Liver (tissue), 8 donors: ENCODE measurements at regions not wholly inside any gene's neighbourhood (a gene's known extent, or its start where the extent isn't known, plus 50 kb on each side); places are given as distances from the start of the nearest gene placed in this dataset.

Experiments used
- DNase-seq: peaks from one replicate; pipeline ENCODE4 v3.0.0-alpha.2; 2017; ENCODE audit warnings: low spot score
- H3K27ac ChIP-seq, 2 donors: one replicate each; pipeline ENCODE4 v1.7.0; 2013; ENCODE audit warnings: inconsistent platforms in 2 of 2, low read length in 2 of 2, control low read depth in 1 of 2, low read depth in 1 of 2, mild to moderate bottlenecking in 1 of 2
- H3K27me3 ChIP-seq, 4 donors: one replicate each; pipeline versions ENCODE4 v1.6.1 to v1.7.0; 2013; ENCODE audit warnings: low read length in 3 of 4, inconsistent platforms in 1 of 4, mild to moderate bottlenecking in 1 of 4, moderate library complexity in 1 of 4; ENCODE audit not compliant: control insufficient read depth in 4 of 4, insufficient read depth in 4 of 4
- H3K36me3 ChIP-seq, 4 donors: one replicate each; pipeline versions ENCODE4 v1.6.1 to v1.7.0; 2013; ENCODE audit warnings: low read length in 3 of 4, mild to moderate bottlenecking in 3 of 4, low read depth in 1 of 4, moderate library complexity in 1 of 4; ENCODE audit not compliant: control insufficient read depth in 4 of 4, insufficient read depth in 3 of 4
- H3K4me1 ChIP-seq, 4 donors: one replicate each; pipeline versions ENCODE4 v1.6.1 to v1.7.0; 2013; ENCODE audit warnings: low read length in 3 of 4, mild to moderate bottlenecking in 3 of 4, moderate library complexity in 1 of 4; ENCODE audit not compliant: control insufficient read depth in 4 of 4, insufficient read depth in 4 of 4
- H3K4me3 ChIP-seq, 3 donors: one replicate each; pipeline versions ENCODE4 v1.6.1 to v1.7.0; 2013; ENCODE audit warnings: low read length in 3 of 3, control low read depth in 1 of 3, low read depth in 1 of 3, mild to moderate bottlenecking in 1 of 3
- H3K9ac ChIP-seq, 2 donors: one replicate each; pipeline ENCODE4 v1.7.0; 2013; ENCODE audit warnings: low read length in 2 of 2, mild to moderate bottlenecking in 2 of 2, moderate library complexity in 2 of 2, control low read depth in 1 of 2, low read depth in 1 of 2
- H3K9me3 ChIP-seq, 4 donors: one replicate each; pipeline versions ENCODE4 v1.6.1 to v1.7.0; 2013; ENCODE audit warnings: low read length in 3 of 4; ENCODE audit not compliant: control insufficient read depth in 4 of 4
- EGR1 ChIP-seq, 2 donors: IDR thresholded peaks; 2 replicates each; pipeline ENCODE4 v1.6.1; 2016 to 2018; ENCODE audit warnings: antibody characterized with exemption in 2 of 2, low read depth in 2 of 2
- FOXA1 ChIP-seq: IDR thresholded peaks from 2 replicates; pipeline ENCODE4 v1.6.1; 2016; ENCODE audit warnings: antibody characterized with exemption
- FOXA2 ChIP-seq: IDR thresholded peaks from 2 replicates; pipeline ENCODE4 v1.6.1; 2016; ENCODE audit warnings: antibody characterized with exemption
- GABPA ChIP-seq, 2 donors: IDR thresholded peaks in 1 of 2; conservative IDR thresholded peaks in 1 of 2; 2 replicates each; pipeline ENCODE4 v1.6.1; 2016; ENCODE audit warnings: antibody characterized with exemption in 2 of 2, mild to moderate bottlenecking in 1 of 2, moderate library complexity in 1 of 2
- HNF4A ChIP-seq, 2 donors: conservative IDR thresholded peaks; 2 replicates each; pipeline ENCODE4 v1.6.1; 2016; ENCODE audit warnings: antibody characterized with exemption in 2 of 2, mild to moderate bottlenecking in 2 of 2
- HNF4G ChIP-seq: IDR thresholded peaks from 2 replicates; pipeline ENCODE4 v1.6.1; 2016; ENCODE audit warnings: antibody characterized with exemption
- JUND ChIP-seq, 2 donors: IDR thresholded peaks; 2 replicates each; pipeline ENCODE4 v1.6.1; 2016; ENCODE audit warnings: antibody characterized with exemption in 2 of 2
- NR2F2 ChIP-seq: IDR thresholded peaks from 2 replicates; pipeline ENCODE4 v1.6.1; 2016; ENCODE audit warnings: antibody characterized with exemption
- RAD21 ChIP-seq, 2 donors: IDR thresholded peaks; 2 replicates each; pipeline ENCODE4 v1.6.1; 2016; ENCODE audit warnings: antibody characterized with exemption in 2 of 2, mild to moderate bottlenecking in 2 of 2
- RXRA ChIP-seq, 2 donors: IDR thresholded peaks; 2 replicates each; pipeline ENCODE4 v1.6.1; 2017 to 2018; ENCODE audit warnings: antibody characterized with exemption in 2 of 2, mild to moderate bottlenecking in 1 of 2
- SP1 ChIP-seq: IDR thresholded peaks from 2 replicates; pipeline ENCODE4 v1.6.1; 2018; ENCODE audit warnings: antibody characterized with exemption, mild to moderate bottlenecking
- TAF1 ChIP-seq: conservative IDR thresholded peaks from 2 replicates; pipeline ENCODE4 v1.6.1; 2016; ENCODE audit warnings: antibody characterized with exemption, mild to moderate bottlenecking
- YY1 ChIP-seq: IDR thresholded peaks from 2 replicates; pipeline ENCODE4 v1.6.1; 2016; ENCODE audit warnings: antibody characterized with exemption, mild to moderate bottlenecking
- whole genome bisulfite sequencing: extraction: QIAGEN DNeasy Blood & Tissue Kit; methylation state at CpG from one replicate; pipeline ENCODE4 v1.1.7; 2013; 5-methylcytosine and 5-hydroxymethylcytosine counted together
- TF ChIP-seq, protein P1 (sequence below): IDR thresholded peaks from 2 replicates; pipeline ENCODE4 v1.6.1; 2016; ENCODE audit warnings: antibody characterized with exemption
- TF ChIP-seq, protein P2 (sequence below): IDR thresholded peaks from 2 replicates; pipeline ENCODE4 v1.6.1; 2016; ENCODE audit warnings: antibody characterized with exemption
- TF ChIP-seq, protein P3 (sequence below): IDR thresholded peaks from 2 replicates; pipeline ENCODE4 v1.6.1; 2016; ENCODE audit warnings: antibody characterized with exemption, mild to moderate bottlenecking
- TF ChIP-seq, protein P4 (sequence below): IDR thresholded peaks from 2 replicates; pipeline ENCODE4 v1.6.1; 2016; ENCODE audit warnings: antibody characterized with exemption
- TF ChIP-seq, protein P5 (sequence below): fragments of 150-350 bp; IDR thresholded peaks from 2 replicates; pipeline ENCODE4 v1.5.1; 2017; ENCODE audit warnings: improper control_type of control experiment, low read depth, low read length; ENCODE audit not compliant: missing input control
- donor health status: healthy.
- donor health status: healthy.
- donor health status: healthy.
- donor health status: healthy.
- donor health status: healthy.

DNA sequence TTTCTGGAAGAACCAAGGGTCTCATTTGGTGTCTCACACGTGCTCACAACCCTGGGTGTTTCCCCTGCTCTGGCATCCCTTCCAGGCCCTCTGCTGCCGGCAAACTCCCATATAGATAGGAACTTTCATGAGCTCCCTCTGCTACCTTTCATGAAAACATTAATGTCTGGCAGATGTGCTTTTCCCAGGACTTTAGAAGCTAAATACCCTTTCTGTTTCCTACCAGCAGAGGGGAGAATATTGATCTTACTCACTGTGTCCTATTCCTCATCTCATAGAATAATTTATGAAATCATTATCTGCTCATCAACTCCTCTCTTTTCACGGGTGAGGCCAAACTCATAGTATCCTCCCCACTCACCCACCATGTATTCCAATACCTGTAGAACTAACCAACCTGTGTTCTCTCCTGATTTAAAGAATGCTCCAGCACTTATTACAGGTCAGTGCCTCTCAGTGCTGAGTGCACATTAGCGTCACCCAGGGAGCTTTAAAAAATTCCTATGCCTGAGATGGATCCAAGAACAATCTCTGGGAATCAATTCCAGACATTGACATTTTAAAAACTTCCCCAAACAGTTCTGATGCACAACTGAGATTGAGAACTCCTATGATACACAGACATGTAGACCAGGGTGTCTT lies 298.5 kb upstream of the JAG1 start:
- DNase-seq, result no peak
- Histone ChIP-seq H3K4me1 (no peaks in the 10 kb centered on the region), H3K9ac (no peak overlapping the region), H3K27me3 (peaks cover 0 to 3% (median 0%) of the 10 kb centered on the region in 4 donors), H3K4me3 (no peak overlapping the region), H3K9me3 (no peaks in the 10 kb centered on the region), H3K36me3 (no peaks in the 10 kb centered on the region), H3K27ac (no peak overlapping the region)
- 73% methylated on average over 4 of the region's 4 CpGs for WGBS
- TF ChIP-seq, protein P1, sequence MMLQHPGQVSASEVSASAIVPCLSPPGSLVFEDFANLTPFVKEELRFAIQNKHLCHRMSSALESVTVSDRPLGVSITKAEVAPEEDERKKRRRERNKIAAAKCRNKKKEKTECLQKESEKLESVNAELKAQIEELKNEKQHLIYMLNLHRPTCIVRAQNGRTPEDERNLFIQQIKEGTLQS, result no peak
- TF ChIP-seq, protein P2, sequence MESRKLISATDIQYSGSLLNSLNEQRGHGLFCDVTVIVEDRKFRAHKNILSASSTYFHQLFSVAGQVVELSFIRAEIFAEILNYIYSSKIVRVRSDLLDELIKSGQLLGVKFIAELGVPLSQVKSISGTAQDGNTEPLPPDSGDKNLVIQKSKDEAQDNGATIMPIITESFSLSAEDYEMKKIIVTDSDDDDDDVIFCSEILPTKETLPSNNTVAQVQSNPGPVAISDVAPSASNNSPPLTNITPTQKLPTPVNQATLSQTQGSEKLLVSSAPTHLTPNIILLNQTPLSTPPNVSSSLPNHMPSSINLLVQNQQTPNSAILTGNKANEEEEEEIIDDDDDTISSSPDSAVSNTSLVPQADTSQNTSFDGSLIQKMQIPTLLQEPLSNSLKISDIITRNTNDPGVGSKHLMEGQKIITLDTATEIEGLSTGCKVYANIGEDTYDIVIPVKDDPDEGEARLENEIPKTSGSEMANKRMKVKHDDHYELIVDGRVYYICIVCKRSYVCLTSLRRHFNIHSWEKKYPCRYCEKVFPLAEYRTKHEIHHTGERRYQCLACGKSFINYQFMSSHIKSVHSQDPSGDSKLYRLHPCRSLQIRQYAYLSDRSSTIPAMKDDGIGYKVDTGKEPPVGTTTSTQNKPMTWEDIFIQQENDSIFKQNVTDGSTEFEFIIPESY, result no peak
- TF ChIP-seq FOXA2, result no peak
- TF ChIP-seq JUND (IDR thresholded peaks at IDR 0.05), result no peak
- TF ChIP-seq YY1, result no peak
- TF ChIP-seq, protein P3, sequence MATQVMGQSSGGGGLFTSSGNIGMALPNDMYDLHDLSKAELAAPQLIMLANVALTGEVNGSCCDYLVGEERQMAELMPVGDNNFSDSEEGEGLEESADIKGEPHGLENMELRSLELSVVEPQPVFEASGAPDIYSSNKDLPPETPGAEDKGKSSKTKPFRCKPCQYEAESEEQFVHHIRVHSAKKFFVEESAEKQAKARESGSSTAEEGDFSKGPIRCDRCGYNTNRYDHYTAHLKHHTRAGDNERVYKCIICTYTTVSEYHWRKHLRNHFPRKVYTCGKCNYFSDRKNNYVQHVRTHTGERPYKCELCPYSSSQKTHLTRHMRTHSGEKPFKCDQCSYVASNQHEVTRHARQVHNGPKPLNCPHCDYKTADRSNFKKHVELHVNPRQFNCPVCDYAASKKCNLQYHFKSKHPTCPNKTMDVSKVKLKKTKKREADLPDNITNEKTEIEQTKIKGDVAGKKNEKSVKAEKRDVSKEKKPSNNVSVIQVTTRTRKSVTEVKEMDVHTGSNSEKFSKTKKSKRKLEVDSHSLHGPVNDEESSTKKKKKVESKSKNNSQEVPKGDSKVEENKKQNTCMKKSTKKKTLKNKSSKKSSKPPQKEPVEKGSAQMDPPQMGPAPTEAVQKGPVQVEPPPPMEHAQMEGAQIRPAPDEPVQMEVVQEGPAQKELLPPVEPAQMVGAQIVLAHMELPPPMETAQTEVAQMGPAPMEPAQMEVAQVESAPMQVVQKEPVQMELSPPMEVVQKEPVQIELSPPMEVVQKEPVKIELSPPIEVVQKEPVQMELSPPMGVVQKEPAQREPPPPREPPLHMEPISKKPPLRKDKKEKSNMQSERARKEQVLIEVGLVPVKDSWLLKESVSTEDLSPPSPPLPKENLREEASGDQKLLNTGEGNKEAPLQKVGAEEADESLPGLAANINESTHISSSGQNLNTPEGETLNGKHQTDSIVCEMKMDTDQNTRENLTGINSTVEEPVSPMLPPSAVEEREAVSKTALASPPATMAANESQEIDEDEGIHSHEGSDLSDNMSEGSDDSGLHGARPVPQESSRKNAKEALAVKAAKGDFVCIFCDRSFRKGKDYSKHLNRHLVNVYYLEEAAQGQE, result no peak
- TF ChIP-seq, protein P4, sequence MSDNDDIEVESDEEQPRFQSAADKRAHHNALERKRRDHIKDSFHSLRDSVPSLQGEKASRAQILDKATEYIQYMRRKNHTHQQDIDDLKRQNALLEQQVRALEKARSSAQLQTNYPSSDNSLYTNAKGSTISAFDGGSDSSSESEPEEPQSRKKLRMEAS, result no peak
- TF ChIP-seq TAF1, result no peak
- TF ChIP-seq, protein P5, sequence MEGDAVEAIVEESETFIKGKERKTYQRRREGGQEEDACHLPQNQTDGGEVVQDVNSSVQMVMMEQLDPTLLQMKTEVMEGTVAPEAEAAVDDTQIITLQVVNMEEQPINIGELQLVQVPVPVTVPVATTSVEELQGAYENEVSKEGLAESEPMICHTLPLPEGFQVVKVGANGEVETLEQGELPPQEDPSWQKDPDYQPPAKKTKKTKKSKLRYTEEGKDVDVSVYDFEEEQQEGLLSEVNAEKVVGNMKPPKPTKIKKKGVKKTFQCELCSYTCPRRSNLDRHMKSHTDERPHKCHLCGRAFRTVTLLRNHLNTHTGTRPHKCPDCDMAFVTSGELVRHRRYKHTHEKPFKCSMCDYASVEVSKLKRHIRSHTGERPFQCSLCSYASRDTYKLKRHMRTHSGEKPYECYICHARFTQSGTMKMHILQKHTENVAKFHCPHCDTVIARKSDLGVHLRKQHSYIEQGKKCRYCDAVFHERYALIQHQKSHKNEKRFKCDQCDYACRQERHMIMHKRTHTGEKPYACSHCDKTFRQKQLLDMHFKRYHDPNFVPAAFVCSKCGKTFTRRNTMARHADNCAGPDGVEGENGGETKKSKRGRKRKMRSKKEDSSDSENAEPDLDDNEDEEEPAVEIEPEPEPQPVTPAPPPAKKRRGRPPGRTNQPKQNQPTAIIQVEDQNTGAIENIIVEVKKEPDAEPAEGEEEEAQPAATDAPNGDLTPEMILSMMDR, result no peak
- TF ChIP-seq SP1, result no peak
- no peak for TF ChIP-seq HNF4A (conservative IDR thresholded peaks at IDR 0.05)
- no peak for TF ChIP-seq HNF4G
- no peak for TF ChIP-seq GABPA (IDR thresholded peaks at IDR 0.05 in 1 of 2, conservative IDR thresholded peaks at IDR 0.05 in 1 of 2)
- TF ChIP-seq FOXA1, result no peak

DNA sequence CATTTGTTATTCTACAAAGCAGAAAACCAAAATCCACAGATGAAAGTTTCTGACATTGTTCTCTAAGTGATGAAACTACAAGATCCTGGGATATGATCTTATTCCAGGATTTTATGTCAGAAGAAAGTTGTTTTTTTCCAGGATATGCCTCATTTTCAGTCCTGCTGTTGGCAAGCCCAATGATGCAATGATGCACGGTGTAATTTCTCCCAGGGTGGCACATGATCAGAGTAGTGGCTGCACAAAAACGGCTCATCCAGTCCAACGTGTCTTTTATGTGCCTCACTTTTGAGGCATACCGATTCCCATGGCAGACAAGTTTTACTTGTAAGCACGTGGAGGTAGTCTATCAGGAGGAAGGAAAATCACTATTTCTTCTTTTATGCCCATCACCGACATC lies 302.3 kb upstream of the JAG1 start:
- Histone ChIP-seq H3K27me3 (peaks cover 0 to under 1% (median 0%) of the 10 kb centered on the region in 4 donors), H3K9me3 (no peaks in the 10 kb centered on the region), H3K4me3 (no peak overlapping the region), H3K36me3 (no peaks in the 10 kb centered on the region), H3K9ac (no peak overlapping the region), H3K4me1 (no peaks in the 10 kb centered on the region), H3K27ac (no peak overlapping the region)
- 89% methylated on average over 6 of the region's 6 CpGs for whole genome bisulfite sequencing
- no peak for DNase-seq
- TF ChIP-seq, protein P2, result no peak
- no peak for TF ChIP-seq FOXA1
- no peak for TF ChIP-seq NR2F2
- TF ChIP-seq RXRA (IDR thresholded peaks at IDR 0.05), result no peak
- no peak for TF ChIP-seq GABPA (IDR thresholded peaks at IDR 0.05 in 1 of 2, conservative IDR thresholded peaks at IDR 0.05 in 1 of 2)
- TF ChIP-seq RAD21 (IDR thresholded peaks at IDR 0.05), result no peak
- TF ChIP-seq, protein P4, result no peak
- no peak for TF ChIP-seq TAF1
- no peak for TF ChIP-seq SP1
- TF ChIP-seq, protein P5, result no peak
- no peak for TF ChIP-seq HNF4G
- no peak for TF ChIP-seq HNF4A (conservative IDR thresholded peaks at IDR 0.05)
- no peak for TF ChIP-seq YY1
- no peak for TF ChIP-seq JUND (IDR thresholded peaks at IDR 0.05)
- TF ChIP-seq EGR1 (IDR thresholded peaks at IDR 0.05; ENCODE audit: low read depth in 2 of 2), result no peak
- TF ChIP-seq FOXA2, result no peak
